T-helper 1 cell (primary cell): ENCODE measurements at regions not wholly inside any gene's neighbourhood (a gene's known extent, or its start where the extent isn't known, plus 50 kb on each side); places are given as distances from the start of the nearest gene placed in this dataset.
"Not testable (repeated sequence)": the region's sequence is repeated elsewhere in the genome, so short reads cannot be mapped to it uniquely, and the experiment has no call there.

Experiments
- DNase-seq, 5 donors: peaks; one replicate each; pipeline ENCODE4 v3.0.0-alpha.2; 2012 to 2020

DNA sequence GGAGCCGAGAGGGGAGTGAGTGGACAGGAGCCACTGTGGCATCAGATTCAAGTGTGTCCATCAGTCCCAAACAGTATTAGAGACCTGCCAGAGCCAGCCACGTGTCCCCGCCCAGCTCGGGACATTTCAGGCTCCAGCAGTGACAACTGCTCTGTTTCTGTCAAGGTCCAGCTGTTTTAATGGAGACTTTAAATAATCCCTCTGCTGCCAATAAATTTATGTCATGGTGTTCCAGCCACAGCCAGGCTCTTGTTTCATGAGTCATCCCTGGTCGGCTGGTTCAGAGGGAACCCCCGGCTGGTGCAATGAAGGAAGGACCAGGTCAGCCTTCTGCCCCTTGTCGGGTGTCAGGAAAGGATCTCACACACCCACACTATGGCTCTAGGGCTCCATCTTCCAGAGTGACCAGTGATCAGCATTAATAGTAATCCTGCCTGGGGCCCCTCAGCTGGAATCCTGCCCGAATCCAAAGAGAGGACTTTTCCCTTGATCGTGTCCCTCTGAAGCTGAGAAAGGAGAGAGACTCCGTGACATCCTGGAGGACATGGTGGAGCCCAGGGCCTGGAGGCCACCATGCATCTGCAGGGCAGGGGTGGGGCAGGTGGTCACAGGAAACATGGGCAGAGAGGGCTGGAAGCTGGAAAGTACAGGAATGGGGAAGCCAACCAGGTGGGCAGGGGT lies 197.3 kb downstream of the MATN1 start:
- no peak for DNase-seq

DNA sequence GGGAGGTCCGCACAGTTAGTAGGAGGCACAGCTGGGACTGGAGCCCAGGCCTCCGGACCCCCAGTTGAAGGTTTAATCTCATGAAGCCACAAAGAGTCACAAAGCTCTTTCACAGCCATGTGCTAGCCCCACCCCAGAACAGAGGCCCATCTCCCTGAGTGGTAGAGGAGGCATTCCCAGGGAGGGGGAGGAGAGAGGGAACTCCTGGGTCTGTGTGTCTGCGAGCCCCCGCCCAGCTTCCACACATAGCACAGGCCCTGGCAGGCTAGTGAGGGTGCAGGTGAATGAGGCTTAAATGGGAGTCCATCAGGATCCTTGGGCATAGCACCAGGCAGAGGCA lies 197.8 kb downstream of the MATN1 start:
- no peak for DNase-seq

DNA sequence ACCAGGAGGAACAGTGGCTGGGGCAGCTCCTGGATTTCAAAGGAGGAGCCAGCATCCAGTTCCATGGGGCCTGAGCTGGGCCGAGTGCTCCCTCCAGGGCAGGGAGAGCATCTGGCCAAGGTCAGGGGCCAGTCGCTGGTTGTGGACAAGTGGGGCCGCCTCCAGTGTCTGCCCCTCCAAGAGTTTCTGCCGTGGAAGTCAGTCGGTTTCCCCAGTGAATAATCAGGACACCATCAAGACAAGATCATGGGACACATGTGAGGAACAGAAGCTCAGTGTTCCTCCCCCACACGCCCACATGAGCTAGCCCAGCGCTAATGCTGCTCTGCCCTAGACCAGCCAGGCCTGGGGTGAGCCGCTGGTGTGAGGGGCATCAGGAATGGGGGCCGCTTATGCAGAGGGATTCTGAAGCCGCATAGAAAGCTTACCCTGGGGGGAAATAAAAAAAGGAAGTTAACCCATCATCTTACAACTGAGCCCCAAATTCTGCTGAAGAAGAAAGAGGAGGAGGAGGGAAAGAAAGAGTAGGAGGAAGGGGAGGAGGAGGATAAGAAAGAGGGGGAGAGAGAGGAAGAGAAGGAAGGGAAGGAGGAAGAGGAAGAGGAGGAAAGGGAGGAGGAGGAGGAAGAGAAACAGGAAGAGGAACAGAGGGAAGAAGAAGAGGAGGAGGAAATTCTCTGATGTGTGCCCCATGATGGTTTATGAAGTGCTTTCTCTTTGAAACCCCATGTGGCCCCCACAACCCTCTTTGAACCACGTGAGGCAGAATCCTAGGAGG lies 198.4 kb downstream of the MATN1 start:
- DNase-seq: no peak

DNA sequence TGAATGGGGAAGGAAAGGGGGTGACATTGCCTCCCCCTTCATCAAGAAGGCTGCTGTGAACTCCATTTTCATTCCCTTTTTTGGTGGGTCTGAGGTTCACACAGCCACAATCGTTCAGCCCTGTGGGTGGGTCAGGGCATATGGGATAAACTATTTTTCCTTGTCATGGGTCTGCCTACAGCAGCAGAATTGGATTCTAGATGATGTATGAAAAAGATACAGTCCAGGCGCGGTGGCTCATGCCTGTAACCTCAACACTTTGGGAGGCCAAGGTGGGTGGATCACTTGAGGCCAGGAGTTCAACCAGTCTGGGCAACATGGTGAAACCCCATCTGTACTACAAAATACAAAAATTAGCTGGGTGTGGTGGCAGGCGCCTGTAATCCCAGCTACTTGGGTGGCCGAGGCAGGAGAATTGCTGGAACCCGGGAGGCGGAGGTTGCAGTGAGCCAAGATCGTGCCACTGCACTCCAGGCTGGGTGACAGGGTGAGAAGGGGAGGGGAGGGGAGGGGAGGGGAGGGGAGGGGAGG lies 199.3 kb downstream of the MATN1 start:
- DNase-seq: not testable (repeated sequence)

DNA sequence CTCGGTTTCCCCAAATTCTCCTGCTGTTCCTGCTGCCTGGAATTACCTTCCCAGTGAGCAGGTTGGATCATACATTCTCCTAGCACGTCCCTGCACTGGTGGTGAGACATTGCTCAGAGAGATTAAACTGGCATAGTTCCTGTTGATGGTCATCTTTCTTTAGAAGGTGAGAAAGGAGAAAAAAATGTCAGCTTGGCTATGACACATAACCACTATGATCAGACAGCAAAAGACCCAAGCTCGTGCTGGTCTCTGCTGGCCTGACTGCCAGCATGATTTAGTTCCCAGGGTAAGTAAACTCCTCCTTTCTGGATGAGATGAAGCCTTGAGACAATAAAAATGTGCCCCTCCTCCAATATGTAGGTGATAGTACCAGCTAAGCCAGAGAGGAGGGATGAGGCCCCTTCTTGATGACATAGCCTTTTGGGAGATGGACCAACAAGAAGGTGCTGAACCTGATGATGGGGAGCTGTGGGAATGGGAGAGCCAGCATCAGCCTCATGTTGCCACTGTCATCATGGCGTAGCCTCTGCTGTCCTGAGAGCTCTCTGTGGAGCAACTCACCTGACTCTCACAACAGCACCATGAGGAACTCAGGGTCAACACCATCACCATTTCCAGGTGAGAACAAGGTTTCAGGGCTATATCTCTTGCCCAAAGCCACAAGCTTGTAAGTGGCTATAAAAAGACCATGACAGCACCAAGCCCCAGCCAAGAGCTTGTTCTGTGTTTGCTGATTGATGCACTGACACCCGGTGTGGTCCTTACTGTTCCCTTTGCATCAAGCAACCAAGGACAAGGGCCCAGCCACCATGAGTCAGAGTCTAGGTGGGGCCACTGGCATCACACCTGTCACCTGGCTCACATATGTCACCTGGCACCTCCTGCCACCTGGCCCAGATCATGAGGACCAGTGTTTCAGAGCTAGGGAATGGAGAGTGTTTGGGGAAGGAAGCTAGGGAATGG lies 200.0 kb downstream of the MATN1 start:
- no peak for DNase-seq

DNA sequence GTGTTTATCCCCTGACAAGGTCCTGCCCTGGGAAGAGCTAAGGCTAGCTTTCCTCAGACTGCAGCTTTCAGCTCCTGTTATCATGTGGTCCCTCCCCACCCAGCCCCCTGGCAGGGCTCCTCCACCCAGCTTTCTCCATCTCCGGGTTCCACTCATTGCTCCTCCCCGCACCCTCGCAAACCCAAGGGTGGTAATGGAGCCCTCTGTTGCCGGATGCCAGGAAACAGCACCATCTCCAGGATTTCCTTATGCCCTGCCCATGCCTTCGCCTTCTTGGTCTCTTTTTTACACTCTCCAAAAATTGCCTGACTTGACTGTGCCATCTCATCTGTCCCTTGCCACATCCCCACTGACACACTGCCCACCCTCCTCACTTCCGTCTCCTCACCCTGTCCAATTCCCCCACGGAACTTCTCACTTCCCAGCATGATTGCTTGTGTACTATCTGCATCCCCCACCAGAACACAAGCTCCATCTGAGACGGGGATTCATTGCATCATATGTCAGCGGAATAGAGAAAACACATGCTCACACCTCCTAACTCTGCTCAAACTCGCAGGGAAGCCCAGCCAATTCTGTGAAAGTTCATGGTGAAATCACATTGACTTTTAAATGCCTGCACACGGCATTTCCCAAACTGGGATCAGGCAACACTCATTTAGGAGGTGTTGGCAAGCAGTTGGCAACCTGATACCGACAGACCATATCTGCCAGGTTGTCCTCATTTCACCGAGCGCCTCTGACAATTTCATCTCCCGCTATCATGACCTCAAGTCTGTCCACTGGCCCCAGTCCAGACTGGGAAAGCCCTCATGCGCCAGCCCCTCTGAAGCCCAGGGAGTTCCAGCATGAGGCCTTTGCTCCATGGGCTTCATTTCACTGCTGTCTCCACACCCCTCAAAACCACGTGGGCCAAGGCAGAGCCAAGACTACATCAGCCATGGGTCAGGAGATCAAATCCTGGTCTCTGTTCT lies 201.1 kb downstream of the MATN1 start:
- DNase-seq: no peak

DNA sequence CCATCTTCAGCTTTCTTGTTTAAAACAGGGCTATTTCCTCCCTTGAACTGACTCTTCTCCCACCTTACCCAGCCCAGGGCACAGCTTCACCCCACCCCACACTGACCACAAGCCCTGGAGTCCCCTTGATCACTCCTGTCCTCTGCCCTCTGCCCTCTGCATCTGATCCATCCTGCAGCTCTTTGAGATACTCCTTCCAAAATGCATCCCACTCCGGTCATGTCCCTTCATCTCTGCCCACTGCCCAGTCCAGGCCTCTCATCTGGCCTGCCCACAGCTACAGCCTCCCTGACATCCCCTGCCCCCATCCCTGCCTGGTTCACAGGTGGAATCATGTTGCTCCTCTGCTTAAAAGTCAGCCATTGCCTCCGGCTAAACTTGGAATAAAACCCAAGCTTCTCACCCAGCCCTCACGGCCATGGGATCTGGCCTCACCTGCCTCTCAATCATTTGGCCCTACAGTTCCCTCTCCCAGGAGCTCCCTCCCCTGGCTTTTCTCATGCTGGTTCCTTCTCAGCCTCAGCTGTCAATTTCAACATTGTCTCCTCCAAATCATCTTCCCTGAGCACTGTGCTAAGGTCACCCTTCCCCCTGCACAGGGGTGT lies 202.0 kb downstream of the MATN1 start:
- no peak for DNase-seq

DNA sequence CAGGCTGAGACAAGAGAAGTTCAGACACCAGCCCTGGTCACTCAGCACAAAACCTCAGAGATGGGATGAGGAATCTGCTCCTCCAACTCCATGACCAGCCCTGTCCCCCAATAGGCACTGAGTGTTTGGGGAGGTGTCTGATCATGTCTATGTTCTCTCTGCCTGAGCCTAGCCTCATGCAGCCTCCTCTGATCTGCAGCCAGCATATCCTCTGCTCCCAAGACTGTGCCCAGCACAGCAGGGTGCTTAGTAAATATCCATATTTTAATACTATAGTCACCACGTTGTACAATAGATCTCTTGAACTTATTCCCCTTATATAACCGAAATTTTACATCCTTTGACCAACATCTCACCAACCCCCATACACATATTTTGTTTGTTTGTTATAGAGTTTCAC lies 202.9 kb downstream of the MATN1 start:
- DNase-seq: no peak

DNA sequence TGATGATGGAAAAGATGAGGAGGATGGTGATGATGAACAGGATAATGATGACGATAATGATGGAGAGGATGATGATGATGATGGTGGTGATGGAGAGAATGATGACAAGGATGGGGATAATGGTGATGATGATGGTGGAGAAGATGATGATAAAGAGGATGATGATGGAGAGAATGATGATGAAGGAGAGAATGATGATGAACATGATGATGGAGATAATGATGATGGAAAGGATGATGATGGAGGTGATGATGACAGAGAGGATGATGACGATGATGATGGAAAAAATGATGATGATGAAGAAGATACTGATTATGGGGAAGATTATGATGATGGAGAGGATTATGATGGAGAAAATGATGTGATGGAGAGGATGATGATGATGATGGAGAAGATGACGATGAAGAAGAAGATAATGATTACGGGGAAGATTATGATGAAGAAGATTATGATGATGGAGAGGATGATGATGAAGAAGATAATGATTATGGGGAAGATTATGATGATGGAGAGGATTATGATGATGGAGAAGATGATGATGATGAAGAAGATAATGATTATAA lies 204.1 kb downstream of the MATN1 start:
- no peak for DNase-seq

DNA sequence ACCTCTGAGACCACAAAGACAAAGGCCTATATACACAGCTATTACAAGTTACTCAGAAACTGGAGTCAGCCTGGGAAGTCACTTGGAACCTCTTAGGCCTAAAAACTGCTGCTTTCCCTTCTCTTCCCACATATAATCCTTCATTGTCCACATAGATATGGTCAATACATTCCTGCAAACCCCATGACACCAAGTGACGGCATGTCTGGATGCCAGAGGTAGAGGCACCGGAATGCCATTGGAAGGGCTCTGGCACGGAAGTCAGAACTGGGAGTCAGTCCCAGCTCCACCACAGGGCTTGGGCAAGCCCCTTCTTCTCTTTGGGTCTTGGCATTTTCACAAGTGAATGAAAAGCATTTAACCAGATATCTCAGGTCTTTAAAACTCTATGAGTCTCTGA lies 204.7 kb downstream of the MATN1 start:
- no peak for DNase-seq

DNA sequence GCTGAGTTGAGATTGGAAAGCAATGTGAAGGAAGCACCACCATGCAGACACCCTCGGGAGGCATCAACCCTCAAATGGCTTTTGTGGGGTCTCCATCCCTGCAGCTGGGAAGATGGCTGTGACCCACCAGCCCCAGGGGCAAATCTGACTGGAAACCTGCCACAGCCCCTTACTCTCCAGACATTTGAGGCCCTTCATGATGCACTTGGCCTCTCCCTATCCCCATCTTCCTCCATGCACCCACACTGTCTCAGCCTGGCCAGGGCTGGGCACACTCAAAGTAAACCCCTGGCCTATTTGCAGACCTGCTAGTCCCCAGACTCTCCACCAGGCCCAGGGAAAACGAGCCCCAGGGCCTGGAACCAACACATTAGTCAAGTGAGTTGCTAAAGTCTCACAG lies 205.2 kb downstream of the MATN1 start:
- no peak for DNase-seq

DNA sequence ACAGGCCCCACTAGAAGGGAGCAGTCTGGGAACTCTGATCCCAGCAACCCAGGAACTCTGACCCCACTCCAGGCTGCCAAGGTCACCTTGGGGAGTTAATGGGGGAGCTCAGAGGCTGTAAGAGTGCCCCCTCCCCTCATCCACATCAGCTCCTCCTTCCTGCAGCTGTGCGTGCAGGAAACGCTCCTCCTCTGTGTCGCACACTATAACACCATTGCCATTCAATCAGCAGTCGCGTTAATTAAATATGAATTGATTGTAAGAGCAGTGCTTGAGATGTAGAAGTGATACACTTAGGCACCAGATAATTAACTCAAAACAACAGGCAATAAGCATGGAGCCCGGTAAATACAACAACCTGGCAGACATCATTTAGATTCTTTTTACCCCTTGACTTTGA lies 205.7 kb downstream of the MATN1 start:
- DNase-seq: not testable (repeated sequence)

DNA sequence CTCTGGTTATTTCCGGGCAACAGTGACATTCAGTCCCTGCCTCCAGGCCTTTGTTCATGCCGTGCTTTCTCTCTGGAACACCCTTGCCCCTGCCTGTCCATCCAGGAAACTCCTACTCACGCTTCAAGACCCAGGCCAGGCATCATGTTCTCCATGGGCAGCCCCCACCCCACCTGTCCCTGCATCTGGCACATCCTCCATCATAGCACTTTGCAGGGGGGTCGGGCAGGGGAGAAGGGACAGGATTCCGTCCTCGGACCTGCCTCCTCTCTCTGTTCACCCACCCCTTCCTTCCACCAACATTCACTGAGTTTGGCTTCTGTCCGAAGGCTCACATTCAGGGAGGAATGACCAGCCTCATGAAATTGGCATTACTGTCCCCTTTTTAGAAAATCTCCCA lies 206.1 kb downstream of the MATN1 start:
- not testable (repeated sequence) for DNase-seq

DNA sequence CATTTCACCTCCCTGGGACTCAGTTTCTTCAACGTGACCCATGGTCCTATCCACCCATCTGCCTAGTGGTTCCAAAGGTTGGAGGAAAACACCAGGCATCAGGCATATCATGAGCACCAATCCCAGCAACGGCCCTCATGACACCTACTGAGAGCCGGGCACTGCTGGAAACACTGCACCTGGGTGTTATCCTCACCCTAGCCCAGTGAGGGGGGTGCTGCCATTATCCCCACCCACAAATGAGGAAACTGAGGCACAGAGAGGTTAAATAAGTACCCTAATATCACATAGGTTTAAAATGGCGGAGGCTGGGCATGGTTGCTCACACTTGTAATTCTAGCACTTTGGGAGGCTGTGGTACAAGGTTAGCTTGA lies 206.9 kb downstream of the MATN1 start:
- DNase-seq: no peak

DNA sequence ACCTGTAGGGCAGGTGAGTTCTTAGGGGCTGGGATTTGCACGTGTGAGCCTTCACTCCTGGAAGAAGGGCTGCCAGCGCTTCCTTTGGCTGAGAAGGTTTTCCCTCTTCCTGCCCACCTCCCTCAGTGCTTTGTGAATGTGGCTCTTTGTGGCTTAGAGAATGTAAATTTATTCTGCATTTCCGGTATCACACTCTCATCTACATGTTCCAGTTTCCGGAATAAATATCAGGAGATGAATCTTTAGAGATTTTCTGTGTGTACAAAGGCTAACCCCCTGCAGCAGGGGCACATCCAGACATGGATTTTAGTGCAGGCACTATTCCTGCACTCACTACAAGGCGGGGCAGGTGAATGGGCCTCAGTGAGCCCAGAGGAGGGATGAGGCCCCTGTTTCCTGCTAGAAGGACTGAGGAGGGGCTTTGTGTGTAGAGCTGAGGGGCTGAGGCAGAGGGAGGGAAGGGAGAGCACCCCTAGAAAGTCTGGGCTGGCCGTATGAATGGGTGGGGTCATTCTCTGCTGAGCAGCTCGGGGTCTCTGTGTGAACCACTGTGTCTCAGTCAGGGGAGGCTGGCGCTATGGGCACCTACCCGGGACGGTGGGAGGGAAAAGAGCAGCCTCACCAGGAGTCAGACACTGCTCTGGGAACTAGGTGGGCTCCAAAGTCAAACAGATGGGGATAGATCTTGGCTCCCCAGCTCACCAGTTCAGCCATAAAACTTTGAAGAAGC lies 207.5 kb downstream of the MATN1 start:
- no peak for DNase-seq

DNA sequence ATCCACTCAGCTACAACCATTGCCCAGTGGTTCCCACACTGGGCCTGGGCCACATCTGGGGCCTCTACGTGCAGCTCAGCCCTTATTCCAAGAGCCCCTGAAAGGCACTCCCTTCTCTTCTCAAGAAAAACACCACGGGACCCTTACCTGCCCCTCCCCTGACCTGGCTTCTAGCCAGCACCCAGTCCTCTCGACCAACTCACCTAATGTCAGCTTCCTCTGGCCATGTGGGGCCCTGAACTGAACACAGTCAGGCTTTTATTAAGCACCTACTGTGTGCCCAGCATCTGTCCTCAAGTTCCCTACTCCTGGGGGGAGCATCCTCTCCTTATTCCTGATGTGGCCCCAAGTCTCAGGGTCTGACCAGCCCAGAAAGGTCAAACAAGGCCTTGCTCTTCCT lies 208.4 kb downstream of the MATN1 start:
- DNase-seq: no peak

DNA sequence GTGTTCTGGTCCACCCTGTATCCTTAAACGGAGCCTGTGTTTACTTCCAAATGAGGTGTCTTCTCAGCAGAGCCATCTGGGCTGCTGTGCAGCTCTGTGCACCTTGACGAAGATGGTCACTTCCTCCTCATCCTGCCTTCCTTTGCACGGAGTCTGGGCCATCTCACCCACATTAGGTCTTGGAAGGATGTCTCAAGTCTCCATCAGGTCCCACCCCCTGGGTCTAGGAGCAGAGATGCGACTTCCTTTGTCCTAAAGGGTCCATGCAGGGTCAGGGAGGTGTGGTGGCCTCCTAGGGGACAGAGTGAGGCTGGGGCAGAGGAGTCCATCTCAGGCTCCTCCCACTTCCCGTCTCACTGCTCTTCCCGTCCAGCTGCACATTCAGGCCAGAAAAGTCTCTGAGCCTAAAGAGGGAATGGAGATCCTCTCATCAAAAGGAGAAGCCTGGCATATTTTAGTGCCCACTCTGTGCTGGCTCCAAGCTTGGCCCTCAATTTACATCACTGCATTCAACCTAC lies 209.2 kb downstream of the MATN1 start:
- no peak for DNase-seq

DNA sequence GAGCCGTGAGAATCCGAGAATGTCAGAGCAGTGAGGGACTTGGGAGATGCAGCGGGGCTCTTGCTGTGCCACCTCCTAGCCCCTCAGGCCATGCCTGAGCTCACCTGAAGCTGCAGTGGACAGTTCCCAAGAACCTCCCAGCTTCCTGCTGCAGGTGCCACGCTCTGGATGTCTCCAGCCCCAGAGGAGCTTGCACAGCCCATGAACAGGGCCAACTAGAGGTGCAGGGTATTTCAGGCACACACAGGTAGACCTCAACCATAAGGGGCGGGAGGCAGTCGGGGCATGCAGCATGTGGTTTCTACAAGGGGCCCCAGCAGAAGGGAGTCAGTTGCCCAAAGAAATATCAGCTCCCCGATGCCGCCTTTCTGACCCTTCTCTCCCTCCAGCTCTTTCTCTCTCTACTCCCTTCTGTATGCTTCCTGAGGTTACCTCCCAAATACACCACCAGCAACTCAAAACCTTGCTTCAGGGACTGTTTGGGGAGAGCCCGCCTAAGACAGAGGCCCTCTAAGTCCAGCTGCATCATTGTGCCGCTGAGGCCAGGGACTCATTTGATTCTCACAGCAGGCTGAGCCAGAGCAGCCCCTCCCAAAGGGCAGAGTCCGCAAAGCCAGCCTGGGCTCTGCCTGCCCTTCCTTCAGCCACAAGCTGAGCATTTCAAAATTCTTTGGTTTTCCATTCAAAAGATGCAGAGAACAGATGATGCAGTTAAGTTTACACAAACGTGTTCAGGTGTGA lies 209.8 kb downstream of the MATN1 start:
- no peak for DNase-seq

DNA sequence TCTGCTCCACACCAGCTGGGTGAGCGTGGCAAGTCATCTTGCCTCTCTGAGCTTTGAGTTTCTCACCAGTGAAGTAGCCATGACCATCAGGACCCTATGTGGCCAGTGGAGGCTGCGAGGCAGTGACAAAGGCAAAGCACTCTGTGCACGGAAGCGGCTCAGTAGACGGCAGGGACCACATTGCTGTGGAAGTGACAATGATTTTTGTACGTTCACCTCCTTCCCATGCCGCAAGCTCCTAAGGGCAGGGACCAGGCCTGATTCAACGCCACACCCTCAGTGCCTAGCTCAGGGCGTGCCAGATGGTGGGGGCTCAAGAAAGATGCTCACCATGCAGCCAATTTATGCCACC lies 210.5 kb downstream of the MATN1 start:
- no peak for DNase-seq
